ENCODE measurements at regions not wholly inside any gene's neighbourhood (a gene's known extent, or its start where the extent isn't known, plus 50 kb on each side); places are given as distances from the start of the nearest gene placed in this dataset.

DNA sequence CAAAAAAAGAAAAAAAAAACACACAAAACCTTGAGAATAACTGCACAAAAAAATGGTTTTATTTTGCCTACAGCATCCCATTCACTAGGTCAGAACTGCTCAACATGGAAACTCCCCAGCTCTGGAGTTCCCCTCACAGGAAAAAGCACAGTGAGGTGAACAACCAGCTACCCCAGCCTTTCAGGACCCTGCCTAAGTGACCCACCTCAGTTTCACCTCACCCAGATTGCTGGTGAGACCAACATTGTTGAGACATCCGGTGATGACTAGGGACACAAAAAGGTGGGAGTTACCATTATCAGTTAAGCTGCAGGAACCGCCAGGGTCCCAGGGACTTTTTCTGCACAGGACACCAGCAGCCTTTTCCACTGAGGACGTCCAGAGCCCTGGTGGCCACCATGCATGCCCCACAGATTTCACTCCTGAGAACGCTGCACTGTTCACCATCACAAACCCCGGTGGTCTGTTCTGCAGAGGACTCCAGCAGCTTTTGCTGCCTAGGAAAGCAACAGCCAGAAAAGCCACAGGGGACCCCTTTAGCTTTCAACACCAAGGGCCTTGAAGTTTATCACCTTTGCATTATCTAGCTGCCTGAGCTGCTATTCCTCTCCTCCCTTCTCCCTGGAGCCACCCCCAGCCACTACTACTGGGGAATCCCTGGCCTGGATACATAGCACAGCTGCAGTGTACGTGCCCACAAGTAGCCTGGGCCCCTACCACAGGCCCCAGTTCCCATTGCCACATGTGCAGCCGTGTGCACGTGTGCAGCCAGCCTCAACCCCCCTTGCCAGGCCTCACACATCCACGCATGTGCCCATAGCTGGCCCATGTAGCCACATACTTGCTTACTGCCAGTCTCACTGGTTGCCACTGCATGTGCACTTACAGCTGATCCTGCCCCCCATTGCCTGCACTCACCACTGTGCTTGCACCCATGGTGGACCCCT, 62.5 kb upstream of the FAR2 start:
- DNase-seq (ENCODE audit: low read depth) = no peak
- no peak overlapping the region for H3K4me3 ChIP-seq (replicated peaks; ENCODE audit: low read depth, low read length)
- TF ChIP-seq, protein P1, sequence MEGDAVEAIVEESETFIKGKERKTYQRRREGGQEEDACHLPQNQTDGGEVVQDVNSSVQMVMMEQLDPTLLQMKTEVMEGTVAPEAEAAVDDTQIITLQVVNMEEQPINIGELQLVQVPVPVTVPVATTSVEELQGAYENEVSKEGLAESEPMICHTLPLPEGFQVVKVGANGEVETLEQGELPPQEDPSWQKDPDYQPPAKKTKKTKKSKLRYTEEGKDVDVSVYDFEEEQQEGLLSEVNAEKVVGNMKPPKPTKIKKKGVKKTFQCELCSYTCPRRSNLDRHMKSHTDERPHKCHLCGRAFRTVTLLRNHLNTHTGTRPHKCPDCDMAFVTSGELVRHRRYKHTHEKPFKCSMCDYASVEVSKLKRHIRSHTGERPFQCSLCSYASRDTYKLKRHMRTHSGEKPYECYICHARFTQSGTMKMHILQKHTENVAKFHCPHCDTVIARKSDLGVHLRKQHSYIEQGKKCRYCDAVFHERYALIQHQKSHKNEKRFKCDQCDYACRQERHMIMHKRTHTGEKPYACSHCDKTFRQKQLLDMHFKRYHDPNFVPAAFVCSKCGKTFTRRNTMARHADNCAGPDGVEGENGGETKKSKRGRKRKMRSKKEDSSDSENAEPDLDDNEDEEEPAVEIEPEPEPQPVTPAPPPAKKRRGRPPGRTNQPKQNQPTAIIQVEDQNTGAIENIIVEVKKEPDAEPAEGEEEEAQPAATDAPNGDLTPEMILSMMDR (IDR thresholded peaks at IDR 0.05; ENCODE audit: low read length, missing control alignments) = no peak

DNA sequence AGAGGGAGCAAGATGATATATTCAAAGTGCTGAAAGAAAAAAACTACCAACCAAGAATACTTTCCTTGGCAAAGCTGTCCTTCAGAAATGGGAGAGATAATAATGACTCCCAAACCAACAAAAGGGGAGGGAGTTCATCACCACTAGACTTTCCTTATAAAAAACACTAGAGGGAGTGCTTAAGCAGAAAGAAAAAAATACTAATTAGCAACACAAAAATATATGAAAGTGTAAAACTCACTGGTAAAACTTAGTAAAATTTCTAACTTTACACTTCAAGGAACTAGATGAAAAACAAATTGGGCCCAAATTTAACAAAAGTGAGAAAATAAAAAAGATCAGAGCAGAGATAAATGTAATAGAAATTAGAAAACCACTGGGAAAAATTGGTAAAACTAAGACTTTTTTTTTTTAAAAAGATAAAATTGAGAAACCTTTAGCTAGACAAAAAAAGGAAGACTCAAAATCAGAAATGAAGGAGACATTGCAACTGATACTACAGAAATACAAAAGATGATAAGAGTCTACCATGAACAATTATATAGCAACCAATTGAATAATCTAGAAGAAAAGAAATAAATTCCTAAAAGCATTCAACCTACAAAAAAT, 60.4 kb upstream of the FAR2 start:
- peak; percentile 45 for DNase-seq (ENCODE audit: low read depth)
- TF ChIP-seq, protein P1 (IDR thresholded peaks at IDR 0.05; ENCODE audit: low read length, missing control alignments) = peak; percentile 53
- no peak overlapping the region for H3K4me3 ChIP-seq (replicated peaks; ENCODE audit: low read depth, low read length)

Data from fibroblast of pulmonary artery (primary cell).